ENCODE measurements at regions not wholly inside any gene's neighbourhood (a gene's known extent, or its start where the extent isn't known, plus 50 kb on each side); places are given as distances from the start of the nearest gene placed in this dataset.
"Not testable (repeated sequence)": the region's sequence is repeated elsewhere in the genome, so short reads cannot be mapped to it uniquely, and the experiment has no call there.

- Histone ChIP-seq H4K20me1 (no peaks in the 10 kb centered on the region), H3K27me3 (no peaks in the 10 kb centered on the region), H3K36me3 (no peaks in the 10 kb centered on the region), H3K27ac (no peak overlapping the region), H3K4me1 (no peaks in the 10 kb centered on the region), H3K4me3 (no peak overlapping the region), H3K9ac (no peak overlapping the region), H3K4me2 (no peak overlapping the region), H3K9me3 (no peaks in the 10 kb centered on the region)
- no peak for TF ChIP-seq Cebpa-rat (IDR thresholded peaks at IDR 0.05)
These were observed 135.9 kb downstream of the SOX4 start for GRCh38 chr6:21729431-21729830.

GRCh38 chr6:21730533-21730932 is 137.0 kb downstream of the SOX4 start:
- H3K27me3 ChIP-seq: no peaks in the 10 kb centered on the region
- H4K20me1 ChIP-seq: no peaks in the 10 kb centered on the region
- no peaks in the 10 kb centered on the region for H3K36me3 ChIP-seq
- no peak overlapping the region for H3K4me3 ChIP-seq
- no peak overlapping the region for H3K9ac ChIP-seq
- no peaks in the 10 kb centered on the region for H3K9me3 ChIP-seq
- no peak for TF ChIP-seq Cebpa-rat (IDR thresholded peaks at IDR 0.05)
- H3K4me2 ChIP-seq: no peak overlapping the region
- no peak overlapping the region for H3K27ac ChIP-seq
- no peaks in the 10 kb centered on the region for H3K4me1 ChIP-seq

GRCh38 chr6:21731411-21732031 is 138.0 kb downstream of the SOX4 start:
- no peaks in the 10 kb centered on the region for H3K4me1 ChIP-seq
- H3K27ac ChIP-seq: no peak overlapping the region

GRCh38 chr6:21732032-21732730 is 138.6 kb downstream of the SOX4 start:
- H3K4me1 ChIP-seq, H3K4me3 ChIP-seq, H3K4me2 ChIP-seq, H3K27me3 ChIP-seq, H3K27ac ChIP-seq, H3K36me3 ChIP-seq, H3K9me3 ChIP-seq, H3K9ac ChIP-seq, H4K20me1 ChIP-seq: not testable (repeated sequence)

More at GRCh38 chr6:21731411-21732031, 138.0 kb downstream of the SOX4 start:
- no peak overlapping the region for H3K9ac ChIP-seq
- no peaks in the 10 kb centered on the region for H3K27me3 ChIP-seq
- H3K9me3 ChIP-seq: no peaks in the 10 kb centered on the region
- H4K20me1 ChIP-seq: no peaks in the 10 kb centered on the region
- TF ChIP-seq Cebpa-rat (IDR thresholded peaks at IDR 0.05): no peak
- no peaks in the 10 kb centered on the region for H3K36me3 ChIP-seq
- no peak overlapping the region for H3K4me3 ChIP-seq
- H3K4me2 ChIP-seq: no peak overlapping the region

- Histone ChIP-seq H3K4me3 (no peak overlapping the region), H3K9ac (no peak overlapping the region), H4K20me1 (no peaks in the 10 kb centered on the region), H3K27ac (no peak overlapping the region), H3K4me2 (no peak overlapping the region), H3K4me1 (no peaks in the 10 kb centered on the region), H3K27me3 (no peaks in the 10 kb centered on the region), H3K9me3 (no peaks in the 10 kb centered on the region), H3K36me3 (no peaks in the 10 kb centered on the region)
- TF ChIP-seq Cebpa-rat (IDR thresholded peaks at IDR 0.05): no peak
These were observed 139.2 kb downstream of the SOX4 start for GRCh38 chr6:21732731-21733130.

GRCh38 chr6:21733311-21733710 is 139.8 kb downstream of the SOX4 start:
- Histone ChIP-seq H3K27ac (no peak overlapping the region), H3K4me1 (no peaks in the 10 kb centered on the region), H3K27me3 (no peaks in the 10 kb centered on the region), H3K36me3 (no peaks in the 10 kb centered on the region), H3K4me2 (no peak overlapping the region), H3K9me3 (no peaks in the 10 kb centered on the region), H3K9ac (no peak overlapping the region), H4K20me1 (no peaks in the 10 kb centered on the region), H3K4me3 (no peak overlapping the region)
- no peak for TF ChIP-seq Cebpa-rat (IDR thresholded peaks at IDR 0.05)

- Histone ChIP-seq H3K4me3 (no peak overlapping the region), H3K36me3 (no peaks in the 10 kb centered on the region), H4K20me1 (no peaks in the 10 kb centered on the region), H3K9me3 (no peaks in the 10 kb centered on the region), H3K27me3 (no peaks in the 10 kb centered on the region), H3K4me2 (no peak overlapping the region), H3K27ac (no peak overlapping the region), H3K4me1 (no peaks in the 10 kb centered on the region), H3K9ac (no peak overlapping the region)
- no peak for TF ChIP-seq Cebpa-rat (IDR thresholded peaks at IDR 0.05)
These were observed 140.7 kb downstream of the SOX4 start for GRCh38 chr6:21734204-21734603.

- Histone ChIP-seq H3K9me3 (no peaks in the 10 kb centered on the region), H3K27me3 (no peaks in the 10 kb centered on the region), H3K9ac (no peak overlapping the region), H3K4me1 (0 out of 2 replicates have a peak, but pooled peaks cover 10% of the 10 kb centered on the region), H3K4me2 (no peak overlapping the region), H4K20me1 (no peaks in the 10 kb centered on the region), H3K4me3 (no peak overlapping the region), H3K27ac (no peak overlapping the region), H3K36me3 (no peaks in the 10 kb centered on the region)
- TF ChIP-seq Cebpa-rat (IDR thresholded peaks at IDR 0.05): no peak
These were observed 144.9 kb downstream of the SOX4 start for GRCh38 chr6:21738180-21739094.

- H3K4me1 ChIP-seq: 0 out of 2 replicates have a peak, but pooled peaks cover 10% of the 10 kb centered on the region
- no peak overlapping the region for H3K9ac ChIP-seq
- no peaks in the 10 kb centered on the region for H4K20me1 ChIP-seq
- no peaks in the 10 kb centered on the region for H3K27me3 ChIP-seq
- H3K4me2 ChIP-seq: no peak overlapping the region
- no peak for TF ChIP-seq Cebpa-rat (IDR thresholded peaks at IDR 0.05)
- no peaks in the 10 kb centered on the region for H3K36me3 ChIP-seq
- no peak overlapping the region for H3K4me3 ChIP-seq
- H3K27ac ChIP-seq: no peak overlapping the region
- H3K9me3 ChIP-seq: no peaks in the 10 kb centered on the region
These were observed 145.7 kb downstream of the SOX4 start for GRCh38 chr6:21739241-21739640.

- H3K27ac ChIP-seq: no peak overlapping the region
- H3K9me3 ChIP-seq: no peaks in the 10 kb centered on the region
- H4K20me1 ChIP-seq: no peaks in the 10 kb centered on the region
- TF ChIP-seq Cebpa-rat (IDR thresholded peaks at IDR 0.05): no peak
- no peaks in the 10 kb centered on the region for H3K27me3 ChIP-seq
- no peak overlapping the region for H3K4me2 ChIP-seq
- H3K36me3 ChIP-seq: no peaks in the 10 kb centered on the region
- H3K9ac ChIP-seq: no peak overlapping the region
- H3K4me1 ChIP-seq: 0 out of 2 replicates have a peak, but pooled peaks cover 10% of the 10 kb centered on the region
- no peak overlapping the region for H3K4me3 ChIP-seq
These were observed 146.3 kb downstream of the SOX4 start for GRCh38 chr6:21739838-21740237.

Measured in BLaER1 (cell line).